KMS-11 (cell line): ENCODE measurements at regions not wholly inside any gene's neighbourhood (a gene's known extent, or its start where the extent isn't known, plus 50 kb on each side); places are given as distances from the start of the nearest gene placed in this dataset.

ENCODE experiments used
- H2AFZ ChIP-seq: fragments of 200-600 bp; sonication (generic); 2 replicates; pipeline ENCODE4 v1.6.1; 2016; ENCODE audit warnings: antibody characterized with exemption, mixed run types, low read depth
- H3K27ac ChIP-seq: fragments of 200-600 bp; sonication (generic); 2 replicates; pipeline ENCODE4 v1.6.1; 2016; ENCODE audit warnings: mild to moderate bottlenecking, mixed run types
- H3K27me3 ChIP-seq: fragments of 200-600 bp; sonication (generic); 2 replicates; pipeline ENCODE4 v1.6.1; 2017; ENCODE audit warnings: mild to moderate bottlenecking, low read depth, mixed run types, moderate library complexity; ENCODE audit not compliant: insufficient read depth
- H3K36me3 ChIP-seq: fragments of 200-600 bp; sonication (generic); 2 replicates; pipeline ENCODE4 v1.6.1; 2017; ENCODE audit warnings: mild to moderate bottlenecking, mixed run types; ENCODE audit not compliant: insufficient read depth
- H3K4me1 ChIP-seq: fragments of 200-600 bp; sonication (generic); 2 replicates; pipeline ENCODE4 v1.6.1; 2016; ENCODE audit warnings: mild to moderate bottlenecking, low read depth, mixed run types; ENCODE audit not compliant: poor library complexity, severe bottlenecking
- H3K4me2 ChIP-seq: fragments of 200-600 bp; sonication (generic); 2 replicates; pipeline ENCODE4 v1.7.0; 2016; ENCODE audit warnings: mild to moderate bottlenecking, mixed run types
- H3K4me3 ChIP-seq: fragments of 200-600 bp; sonication (generic); IDR thresholded peaks from 2 replicates; pipeline ENCODE4 v1.6.1; 2017; ENCODE audit warnings: low read depth, low read length, mixed read lengths; ENCODE audit not compliant: insufficient read depth
- H3K79me2 ChIP-seq: fragments of 200-600 bp; sonication (generic); 2 replicates; pipeline ENCODE4 v1.6.1; 2016; ENCODE audit warnings: low read depth, mixed run types; ENCODE audit not compliant: insufficient read depth
- H3K9ac ChIP-seq: fragments of 200-600 bp; sonication (generic); 2 replicates; pipeline ENCODE4 v1.6.1; 2016; ENCODE audit warnings: mild to moderate bottlenecking, mixed run types
- H4K20me1 ChIP-seq: fragments of 200-600 bp; sonication (generic); 2 replicates; pipeline ENCODE4 v1.6.1; 2016; ENCODE audit warnings: mild to moderate bottlenecking, mixed run types; ENCODE audit not compliant: insufficient read depth
- CTCF ChIP-seq: fragments of 200-600 bp; sonication (generic); conservative IDR thresholded peaks from 2 replicates; pipeline ENCODE4 v1.6.1; 2017; ENCODE audit warnings: low read depth, mild to moderate bottlenecking, antibody characterized with exemption, low read length, moderate library complexity, mixed read lengths

- Histone ChIP-seq H3K4me1 (no peaks in the 10 kb centered on the region), H3K4me3 (no peak overlapping the region), H3K79me2 (no peaks in the 10 kb centered on the region), H3K36me3 (no peaks in the 10 kb centered on the region), H3K27ac (no peak overlapping the region), H3K9ac (no peak overlapping the region), H3K4me2 (no peak overlapping the region), H4K20me1 (no peaks in the 10 kb centered on the region), H3K27me3 (no peaks in the 10 kb centered on the region), H2AFZ (no peak overlapping the region)
- no peak for TF ChIP-seq CTCF
Measured at GRCh38 chr4:136097676-136098075, 1434.6 kb downstream of the PCDH18 start.

- Histone ChIP-seq H3K79me2 (no peaks in the 10 kb centered on the region), H3K36me3 (no peaks in the 10 kb centered on the region), H3K4me2 (no peak overlapping the region), H2AFZ (no peak overlapping the region), H3K4me1 (no peaks in the 10 kb centered on the region), H3K27me3 (no peaks in the 10 kb centered on the region), H4K20me1 (no peaks in the 10 kb centered on the region; the same call in 1 of the 2 replicates), H3K9ac (no peak overlapping the region), H3K27ac (no peak overlapping the region), H3K4me3 (no peak overlapping the region)
- no peak for TF ChIP-seq CTCF
Measured at GRCh38 chr4:136088211-136088867, 1444.0 kb downstream of the PCDH18 start.

GRCh38 chr4:136078976-136079375 is 1453.3 kb downstream of the PCDH18 start:
- Histone ChIP-seq H3K4me1 (peaks cover 7% of the 10 kb centered on the region), H3K4me2 (no peak overlapping the region), H3K9ac (no peak overlapping the region), H2AFZ (no peak overlapping the region), H3K36me3 (no peaks in the 10 kb centered on the region), H3K27ac (no peak overlapping the region), H3K79me2 (no peaks in the 10 kb centered on the region), H3K4me3 (no peak overlapping the region), H3K27me3 (no peaks in the 10 kb centered on the region), H4K20me1 (no peaks in the 10 kb centered on the region)
- no peak for TF ChIP-seq CTCF

GRCh38 chr4:136056748-136057147 is 1475.5 kb downstream of the PCDH18 start:
- TF ChIP-seq CTCF = no peak
- no peak overlapping the region for H3K4me2 ChIP-seq
- H3K4me3 ChIP-seq = no peak overlapping the region
- H3K9ac ChIP-seq = no peak overlapping the region
- H2AFZ ChIP-seq = no peak overlapping the region
- no peaks in the 10 kb centered on the region for H3K79me2 ChIP-seq
- H3K27ac ChIP-seq = no peak overlapping the region
- no peaks in the 10 kb centered on the region for H4K20me1 ChIP-seq
- H3K36me3 ChIP-seq = no peaks in the 10 kb centered on the region
- no peaks in the 10 kb centered on the region for H3K4me1 ChIP-seq
- H3K27me3 ChIP-seq = no peaks in the 10 kb centered on the region
